Activated naive CD4-positive, alpha-beta T cell treated with Interleukin-2 at 50 U/mL for 16 hours (primary cell): ENCODE measurements at regions not wholly inside any gene's neighbourhood (a gene's known extent, or its start where the extent isn't known, plus 50 kb on each side); places are given as distances from the start of the nearest gene placed in this dataset.
"Not testable (repeated sequence)": the region's sequence is repeated elsewhere in the genome, so short reads cannot be mapped to it uniquely, and the experiment has no call there.

ENCODE experiments used
- DNase-seq: peaks from one replicate; pipeline ENCODE4 v3.0.0-alpha.2; 2020

- DNase-seq, result no peak
Observed at GRCh38 chr7:55261386-55261770, 103.8 kb upstream of the LANCL2 start.

GRCh38 chr7:55265328-55265727, 99.8 kb upstream of the LANCL2 start:
- DNase-seq, result not testable (repeated sequence)

GRCh38 chr7:55265836-55266642, 99.1 kb upstream of the LANCL2 start:
- no peak for DNase-seq

- DNase-seq, result no peak
Observed at GRCh38 chr7:55271069-55271626, 94.0 kb upstream of the LANCL2 start.

GRCh38 chr7:55271661-55272060, 93.5 kb upstream of the LANCL2 start:
- no peak for DNase-seq

- DNase-seq, result no peak
Observed at GRCh38 chr7:55272328-55272727, 92.8 kb upstream of the LANCL2 start.

GRCh38 chr7:55273186-55273980, 91.8 kb upstream of the LANCL2 start:
- no peak for DNase-seq

GRCh38 chr7:55274156-55274555, 91.0 kb upstream of the LANCL2 start:
- DNase-seq, result no peak

GRCh38 chr7:55275291-55276200, 89.6 kb upstream of the LANCL2 start:
- no peak for DNase-seq

- DNase-seq, result no peak
Observed at GRCh38 chr7:55276572-55277295, 88.4 kb upstream of the LANCL2 start.

GRCh38 chr7:55277916-55278315, 87.2 kb upstream of the LANCL2 start:
- DNase-seq, result no peak

GRCh38 chr7:55278321-55278720, 86.8 kb upstream of the LANCL2 start:
- DNase-seq, result no peak

- no peak for DNase-seq
Observed at GRCh38 chr7:55279080-55279845, 85.9 kb upstream of the LANCL2 start.

GRCh38 chr7:55280031-55280454, 85.1 kb upstream of the LANCL2 start:
- DNase-seq, result peak; percentile 56

GRCh38 chr7:55285665-55286064, 79.5 kb upstream of the LANCL2 start:
- DNase-seq, result no peak

GRCh38 chr7:55286666-55287065, 78.5 kb upstream of the LANCL2 start:
- DNase-seq, result no peak

- no peak for DNase-seq
Observed at GRCh38 chr7:55288070-55288824, 76.9 kb upstream of the LANCL2 start.

- no peak for DNase-seq
Observed at GRCh38 chr7:55296070-55296469, 69.1 kb upstream of the LANCL2 start.

- no peak for DNase-seq
Observed at GRCh38 chr7:55299273-55299967, 65.7 kb upstream of the LANCL2 start.

GRCh38 chr7:55303220-55303619, 61.9 kb upstream of the LANCL2 start:
- no peak for DNase-seq
